Tibial artery (tissue), 4 donors: ENCODE measurements at regions not wholly inside any gene's neighbourhood (a gene's known extent, or its start where the extent isn't known, plus 50 kb on each side); places are given as distances from the start of the nearest gene placed in this dataset.
"Not testable (repeated sequence)": the region's sequence is repeated elsewhere in the genome, so short reads cannot be mapped to it uniquely, and the experiment has no call there.

Experiments used
- DNase-seq, 2 donors: peaks; one replicate each; pipeline ENCODE4 v3.0.0-alpha.2; 2019
- H3K27ac ChIP-seq, 2 donors: fragments of 200-600 bp; sonication (generic) in 1 of 2; 1 replicate in 1 of 2; 2 replicates in 1 of 2; pipeline ENCODE4 v1.5.1; 2018 to 2019; ENCODE audit warnings: mild to moderate bottlenecking in 1 of 2
- H3K27me3 ChIP-seq, 2 donors: fragments of 200-600 bp; sonication (generic) in 1 of 2; one replicate each; pipeline versions ENCODE4 v1.5.1 to v1.6.0; 2016 to 2019
- H3K36me3 ChIP-seq, 3 donors: fragments of 200-600 bp; sonication (generic) in 2 of 3; one replicate each; pipeline ENCODE4 v1.5.1; 2016 to 2019; ENCODE audit warnings: mild to moderate bottlenecking in 2 of 3
- H3K4me1 ChIP-seq, 4 donors: fragments of 200-600 bp; sonication (generic) in 2 of 4; 1 replicate in 3 of 4; 2 replicates in 1 of 4; pipeline ENCODE4 v1.5.1; 2016 to 2019
- H3K4me3 ChIP-seq, 2 donors: fragments of 200-600 bp; sonication (generic) in 1 of 2; 1 replicate in 1 of 2; 2 replicates in 1 of 2; pipeline ENCODE4 v1.5.1; 2018 to 2019; ENCODE audit warnings: mild to moderate bottlenecking in 2 of 2
- H3K9me3 ChIP-seq, 3 donors: fragments of 200-600 bp; sonication (generic) in 1 of 3; one replicate each; pipeline ENCODE4 v1.5.1; 2016 to 2019
- intact Hi-C: fragments of 100-400 bp; cut with DNase I; formaldehyde crosslinking; loops from one replicate; pipeline ENCODE4 v1.15.0; 2023; ENCODE audit warnings: low total_unique reads
- TF ChIP-seq, protein P1 (sequence below), 2 experiments: fragments of 200-600 bp in 1 of 2; fragments of 450-650 bp in 1 of 2; IDR thresholded peaks; one replicate each; pipeline ENCODE4 v1.5.1; 2017 to 2019; ENCODE audit warnings: antibody characterized with exemption in 2 of 2, mild to moderate bottlenecking in 1 of 2, moderate library complexity in 1 of 2

DNA sequence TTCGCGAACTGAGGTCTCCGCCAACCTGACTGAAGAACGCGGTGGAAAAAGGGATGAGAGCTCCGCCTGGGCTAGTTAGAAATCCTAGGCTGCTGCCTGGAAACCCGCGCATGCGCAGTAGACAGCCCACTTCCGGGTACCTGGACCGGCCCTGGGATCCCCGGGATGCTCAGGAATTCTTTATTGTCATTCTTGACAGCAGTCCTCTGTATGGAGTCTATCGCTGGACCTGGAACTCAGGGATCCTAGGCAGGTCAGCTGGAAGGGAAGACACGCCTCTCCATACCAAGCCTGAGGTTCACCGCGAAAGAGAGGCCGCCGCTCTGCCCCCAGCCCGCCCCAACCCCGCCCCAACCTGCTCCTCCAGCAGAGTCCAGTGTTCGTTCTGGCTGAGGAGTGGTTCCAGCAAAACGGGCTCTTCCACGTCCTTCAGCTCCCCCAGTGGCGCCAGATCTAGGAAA lies 1379.2 kb upstream of the DEFB115 start:
- Histone ChIP-seq H3K4me3 (peak overlapping the region in 1 of 2 donors; percentile 16), H3K4me1 (no peaks in the 10 kb centered on the region), H3K9me3 (peaks cover 0 to 66% (median 9%) of the 10 kb centered on the region in 3 donors), H3K27ac (no peak overlapping the region), H3K36me3 (no peaks in the 10 kb centered on the region), H3K27me3 (no peaks in the 10 kb centered on the region)
- TF ChIP-seq, protein P1, sequence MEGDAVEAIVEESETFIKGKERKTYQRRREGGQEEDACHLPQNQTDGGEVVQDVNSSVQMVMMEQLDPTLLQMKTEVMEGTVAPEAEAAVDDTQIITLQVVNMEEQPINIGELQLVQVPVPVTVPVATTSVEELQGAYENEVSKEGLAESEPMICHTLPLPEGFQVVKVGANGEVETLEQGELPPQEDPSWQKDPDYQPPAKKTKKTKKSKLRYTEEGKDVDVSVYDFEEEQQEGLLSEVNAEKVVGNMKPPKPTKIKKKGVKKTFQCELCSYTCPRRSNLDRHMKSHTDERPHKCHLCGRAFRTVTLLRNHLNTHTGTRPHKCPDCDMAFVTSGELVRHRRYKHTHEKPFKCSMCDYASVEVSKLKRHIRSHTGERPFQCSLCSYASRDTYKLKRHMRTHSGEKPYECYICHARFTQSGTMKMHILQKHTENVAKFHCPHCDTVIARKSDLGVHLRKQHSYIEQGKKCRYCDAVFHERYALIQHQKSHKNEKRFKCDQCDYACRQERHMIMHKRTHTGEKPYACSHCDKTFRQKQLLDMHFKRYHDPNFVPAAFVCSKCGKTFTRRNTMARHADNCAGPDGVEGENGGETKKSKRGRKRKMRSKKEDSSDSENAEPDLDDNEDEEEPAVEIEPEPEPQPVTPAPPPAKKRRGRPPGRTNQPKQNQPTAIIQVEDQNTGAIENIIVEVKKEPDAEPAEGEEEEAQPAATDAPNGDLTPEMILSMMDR (IDR thresholded peaks at IDR 0.05): no peak
- DNase-seq: no peak
- intact Hi-C loops: no loop called here

DNA sequence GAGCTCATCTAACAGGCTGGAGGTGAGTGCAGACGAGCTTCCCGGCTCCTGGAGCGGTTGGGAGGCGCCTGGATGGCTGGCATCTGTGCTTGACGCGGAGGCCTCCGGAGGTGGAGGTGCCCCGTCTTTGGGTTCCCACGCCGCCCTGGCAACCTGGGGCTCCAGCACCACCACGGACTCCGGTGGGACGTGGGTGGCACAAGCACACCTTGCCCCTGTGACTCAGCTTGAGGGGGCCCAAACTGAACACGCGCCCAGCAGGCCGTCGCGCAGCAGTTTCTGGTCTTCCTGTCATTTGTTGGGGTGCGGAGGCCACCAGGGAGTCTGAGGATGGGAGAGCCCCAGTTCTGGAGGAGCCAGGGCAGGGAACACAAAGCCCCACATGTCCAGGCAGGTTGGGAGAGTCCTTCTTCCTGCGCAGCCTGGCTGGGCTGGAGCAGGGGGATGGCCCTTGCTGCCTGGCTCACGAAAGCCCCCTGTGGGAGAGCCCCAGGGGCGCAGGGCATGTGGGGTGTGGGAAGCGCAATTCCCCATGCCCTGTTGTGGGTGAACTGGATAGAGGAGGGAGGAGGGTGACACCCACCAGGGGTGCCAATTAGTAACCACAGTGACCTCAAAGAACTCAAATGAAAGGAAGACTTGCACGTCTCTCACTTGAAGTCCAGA lies 1378.6 kb upstream of the DEFB115 start:
- Histone ChIP-seq H3K27me3 (no peaks in the 10 kb centered on the region), H3K4me3 (no peak overlapping the region), H3K36me3 (no peaks in the 10 kb centered on the region), H3K27ac (no peak overlapping the region), H3K9me3 (peaks cover 0 to 61% (median 9%) of the 10 kb centered on the region in 3 donors), H3K4me1 (no peaks in the 10 kb centered on the region)
- no peak for DNase-seq
- TF ChIP-seq, protein P1 (IDR thresholded peaks at IDR 0.05): no peak
- intact Hi-C loops: no loop called here

DNA sequence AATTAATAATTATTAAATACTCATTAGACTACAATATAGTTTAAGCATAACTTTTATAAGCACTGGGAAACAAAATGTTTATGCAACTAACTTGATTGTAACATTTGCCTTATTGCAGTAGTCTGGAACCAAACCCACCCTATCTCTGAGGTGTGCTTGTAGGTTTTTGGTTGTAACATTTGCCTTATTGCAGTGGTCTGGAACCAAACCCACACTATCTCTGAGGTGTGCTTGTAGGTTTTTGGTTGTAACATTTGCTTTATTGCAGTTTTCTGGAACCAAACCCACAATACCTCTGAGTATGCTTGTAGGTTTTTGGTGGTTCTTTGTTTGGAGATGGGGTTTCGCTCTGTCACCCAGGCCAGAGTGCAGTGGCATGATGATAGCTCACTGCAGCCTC lies 1376.4 kb upstream of the DEFB115 start:
- intact Hi-C loops, H3K27me3 ChIP-seq, H3K27ac ChIP-seq, H3K36me3 ChIP-seq, H3K4me1 ChIP-seq, H3K4me3 ChIP-seq, DNase-seq: not testable (repeated sequence)
- H3K9me3 ChIP-seq: peaks cover 0 to 39% (median 3%) of the 10 kb centered on the region in 3 donors

DNA sequence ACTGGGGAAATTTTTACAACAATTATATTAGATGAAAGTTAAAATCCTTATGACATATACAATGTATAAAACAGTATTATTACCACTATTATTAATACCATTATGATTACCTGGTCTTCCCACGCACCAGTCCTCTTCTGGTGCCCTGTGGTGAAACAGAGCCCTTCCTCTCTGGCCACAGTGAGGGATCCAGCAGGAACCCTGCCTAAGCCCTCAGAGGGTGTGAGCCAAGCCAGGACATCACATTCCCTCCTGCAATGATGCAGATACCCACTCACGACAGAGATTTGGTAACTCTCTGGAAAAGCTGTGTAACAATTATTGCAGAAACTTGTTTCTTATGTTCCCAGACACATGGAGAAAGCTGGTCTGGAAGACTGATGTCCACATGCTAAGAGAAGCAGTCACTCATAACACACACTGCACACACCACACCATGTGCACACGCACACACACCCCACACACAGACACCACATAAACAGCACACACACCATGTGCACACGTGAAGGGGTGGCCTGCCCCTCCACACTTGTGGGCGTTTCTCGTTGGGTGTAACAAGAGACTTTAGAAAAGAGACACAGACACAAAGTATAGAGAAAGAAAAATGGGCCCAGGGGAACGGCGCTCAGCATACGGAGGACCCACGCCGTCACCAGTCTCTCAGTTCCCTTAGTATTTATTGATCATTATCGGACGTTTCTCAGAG lies 1373.8 kb upstream of the DEFB115 start:
- intact Hi-C loops, H3K27me3 ChIP-seq, H3K27ac ChIP-seq, H3K4me1 ChIP-seq, DNase-seq, H3K4me3 ChIP-seq, H3K36me3 ChIP-seq: not testable (repeated sequence)
- peaks cover 0 to 15% (median 3%) of the 10 kb centered on the region in 3 donors for H3K9me3 ChIP-seq

DNA sequence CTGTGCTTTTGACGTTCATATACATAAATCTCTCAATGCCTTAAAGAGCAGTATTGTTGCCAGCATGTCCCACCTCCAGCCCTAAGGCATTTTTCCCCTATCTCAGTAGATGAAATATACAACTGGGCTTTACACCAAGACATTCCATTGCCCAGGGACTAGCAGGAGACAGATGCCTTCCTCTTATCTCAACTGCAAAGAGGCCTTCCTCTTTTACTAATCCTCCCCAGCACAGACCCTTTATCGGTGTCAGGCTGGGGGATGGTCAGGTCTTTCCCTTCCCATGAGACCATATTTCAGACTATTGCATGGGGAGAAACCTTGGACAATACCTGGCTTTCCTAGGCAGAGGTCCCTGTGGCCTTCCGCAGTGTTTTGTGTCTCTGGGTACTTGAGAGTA lies 1373.1 kb upstream of the DEFB115 start:
- H3K9me3 ChIP-seq, DNase-seq, H3K27me3 ChIP-seq, H3K4me1 ChIP-seq, H3K36me3 ChIP-seq, intact Hi-C loops, H3K27ac ChIP-seq, H3K4me3 ChIP-seq: not testable (repeated sequence)

DNA sequence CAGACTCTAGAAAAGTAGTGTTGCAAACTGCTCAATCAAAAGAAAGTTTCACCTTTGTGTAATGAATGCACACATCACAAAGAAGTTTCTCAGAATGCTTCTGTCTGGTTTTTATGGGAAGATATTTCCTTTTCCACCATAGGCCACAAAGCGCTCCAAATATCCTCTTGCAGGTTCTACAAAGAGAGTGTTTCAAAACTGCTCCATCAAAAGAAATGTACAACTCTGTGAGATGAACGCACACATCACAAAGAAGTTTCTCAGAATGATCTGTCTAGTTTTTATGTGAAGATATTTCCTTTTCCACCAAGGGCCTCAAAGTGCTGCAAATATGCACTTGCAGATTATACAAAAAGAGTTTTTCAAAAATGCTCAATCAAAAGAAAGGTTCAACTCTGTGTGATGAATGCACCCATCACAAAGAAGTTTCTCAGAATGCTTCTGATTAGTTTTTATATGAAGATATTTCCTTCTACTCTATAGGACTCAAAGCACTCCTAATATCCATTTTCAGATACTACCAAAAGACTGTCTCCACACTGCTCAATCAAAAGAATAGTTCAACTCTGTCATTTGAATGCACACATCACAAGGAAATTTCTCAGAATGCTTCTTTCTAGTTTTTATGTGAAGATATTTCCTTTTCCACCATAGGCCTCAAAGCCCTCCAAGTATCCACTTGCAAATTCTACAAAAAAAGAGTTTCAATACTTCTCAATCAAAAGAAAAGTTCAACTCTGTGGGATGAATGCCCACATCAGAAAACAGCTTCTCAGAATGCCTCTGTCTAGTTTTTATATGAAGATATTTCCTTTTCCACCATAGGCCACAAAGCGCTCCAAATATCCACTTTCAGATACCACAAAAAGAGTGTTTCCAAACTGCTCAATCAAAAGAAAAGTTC lies 1371.9 kb upstream of the DEFB115 start:
- H3K36me3 ChIP-seq, H3K27ac ChIP-seq, intact Hi-C loops, H3K27me3 ChIP-seq, H3K4me3 ChIP-seq, H3K4me1 ChIP-seq, H3K9me3 ChIP-seq, DNase-seq: not testable (repeated sequence)

DNA sequence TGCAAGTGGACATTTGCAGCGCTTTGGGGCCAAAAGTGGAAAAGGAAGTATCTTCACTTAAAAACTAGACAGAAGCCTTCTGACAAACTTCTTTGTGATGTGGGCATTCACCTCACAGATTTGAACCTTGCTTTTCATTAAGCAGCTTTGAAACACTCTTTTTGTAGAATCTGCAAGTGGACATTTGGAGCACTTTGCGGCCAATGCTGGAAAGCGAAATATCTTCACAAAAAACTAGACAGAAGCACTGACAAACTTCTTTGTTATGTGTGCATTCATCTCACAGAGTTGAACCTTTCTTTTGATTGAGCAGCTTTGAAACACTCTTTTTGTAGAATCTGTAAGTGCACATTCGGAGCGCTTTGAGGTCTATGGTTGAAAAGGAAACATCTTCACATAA lies 1365.9 kb upstream of the DEFB115 start:
- DNase-seq, H3K36me3 ChIP-seq, H3K9me3 ChIP-seq, H3K4me3 ChIP-seq, H3K27ac ChIP-seq, H3K4me1 ChIP-seq, H3K27me3 ChIP-seq: not testable (repeated sequence)
- intact Hi-C loops: loop anchor here (5.0 kb wide), 1 partner anchor 684 kb away; no protein-coding TSS in a partner anchor
